HG03571 (cell line): ENCODE measurements at regions not wholly inside any gene's neighbourhood (a gene's known extent, or its start where the extent isn't known, plus 50 kb on each side); places are given as distances from the start of the nearest gene placed in this dataset.

Experiments used
- ATAC-seq: cut with Tn5 transposase; IDR thresholded peaks from one replicate; pipeline ENCODE4 v1.9.1; 2021; ENCODE audit not compliant: unreplicated experiment

- ATAC-seq = no peak
Observed at GRCh38 chr5:143761663-143762062, 50.3 kb upstream of the HMHB1 start.

- ATAC-seq = no peak
Observed at GRCh38 chr5:143760755-143761154, 51.2 kb upstream of the HMHB1 start.

GRCh38 chr5:143760131-143760505 is 51.8 kb upstream of the HMHB1 start:
- ATAC-seq = no peak

- no peak for ATAC-seq
Observed at GRCh38 chr5:143759396-143760130, 52.4 kb upstream of the HMHB1 start.

- peak; percentile 61 for ATAC-seq
Observed at GRCh38 chr5:143758750-143759149, 53.2 kb upstream of the HMHB1 start.

GRCh38 chr5:143758015-143758414 is 53.9 kb upstream of the HMHB1 start:
- no peak for ATAC-seq

GRCh38 chr5:143757116-143757515 is 54.8 kb upstream of the HMHB1 start:
- no peak for ATAC-seq

- no peak for ATAC-seq
Observed at GRCh38 chr5:143755966-143756365, 56.0 kb upstream of the HMHB1 start.

GRCh38 chr5:143752165-143752850 is 59.7 kb upstream of the HMHB1 start:
- ATAC-seq = no peak

GRCh38 chr5:143751342-143751741 is 60.6 kb upstream of the HMHB1 start:
- ATAC-seq = no peak

- ATAC-seq = no peak
Observed at GRCh38 chr5:143749581-143750205, 62.3 kb upstream of the HMHB1 start.

- no peak for ATAC-seq
Observed at GRCh38 chr5:143748516-143748915, 63.4 kb upstream of the HMHB1 start.

GRCh38 chr5:143742951-143743350 is 69.0 kb upstream of the HMHB1 start:
- no peak for ATAC-seq

- ATAC-seq = no peak
Observed at GRCh38 chr5:143741421-143741820, 70.5 kb upstream of the HMHB1 start.

GRCh38 chr5:143740956-143741355 is 71.0 kb upstream of the HMHB1 start:
- ATAC-seq = no peak

- no peak for ATAC-seq
Observed at GRCh38 chr5:143739746-143740145, 72.2 kb upstream of the HMHB1 start.

- no peak for ATAC-seq
Observed at GRCh38 chr5:143738417-143739401, 73.3 kb upstream of the HMHB1 start.

- ATAC-seq = no peak
Observed at GRCh38 chr5:143737062-143737461, 74.9 kb upstream of the HMHB1 start.

- no peak for ATAC-seq
Observed at GRCh38 chr5:143734456-143734780, 77.5 kb upstream of the HMHB1 start.

- ATAC-seq = no peak
Observed at GRCh38 chr5:143733665-143734455, 78.1 kb upstream of the HMHB1 start.
